Endothelial cell of umbilical vein (primary cell): ENCODE measurements at regions not wholly inside any gene's neighbourhood (a gene's known extent, or its start where the extent isn't known, plus 50 kb on each side); places are given as distances from the start of the nearest gene placed in this dataset.

Experiments used
- BruUV-seq: library from RNA; stranded (reverse); fragments of 400-500 nt; replicated peaks from 2 replicates; lab custom pipeline; 2021; lab: Mats Ljungman, UMichigan
- CTCF ChIA-PET: fragments of 300-600, 350-600 bp; sonication (Branson Sonifier 250); formaldehyde crosslinking; loops from one replicate; lab custom pipeline; 2021; ENCODE audit warnings: antibody characterized with exemption, inconsistent platforms; lab: Charles Lee
- POLR2A ChIA-PET: fragments of 300-600, 350-600 bp; sonication (Branson Sonifier 250); formaldehyde crosslinking; loops from one replicate; lab custom pipeline; 2021; ENCODE audit warnings: antibody characterized with exemption, inconsistent platforms; lab: Charles Lee
- DNase-seq: peaks from one replicate; pipeline ENCODE4 v3.0.0-alpha.2; 2011; ENCODE audit warnings: low read depth, low spot score
- FAIRE-seq: peaks from 2 replicates; lab custom pipeline; 2011; peaks lifted over from hg19 to GRCh38; lab: Jason Lieb, UNC
- H2AFZ ChIP-seq: 2 replicates; pipeline ENCODE4 v1.6.0; 2012; ENCODE audit warnings: low read depth, low read length, control low read depth, inconsistent platforms
- H3K27ac ChIP-seq: 2 replicates; pipeline ENCODE4 v1.5.1; 2011; ENCODE audit warnings: low read depth, mild to moderate bottlenecking, control low read depth, low read length, moderate library complexity; ENCODE audit not compliant: insufficient read depth
- H3K27me3 ChIP-seq, 2 experiments: 2 replicates each; pipeline versions ENCODE4 v1.6.0 to v1.6.1; 2011; ENCODE audit warnings: low read length in 2 of 2, mixed read lengths in 1 of 2; ENCODE audit not compliant: control insufficient read depth in 2 of 2, insufficient read depth in 2 of 2
- H3K36me3 ChIP-seq, 2 experiments: 2 replicates in 1 of 2; 3 replicates in 1 of 2; pipeline ENCODE4 v1.5.1; 2011; ENCODE audit warnings: low read length in 2 of 2, mild to moderate bottlenecking in 1 of 2, moderate library complexity in 1 of 2; ENCODE audit not compliant: control insufficient read depth in 2 of 2, insufficient read depth in 2 of 2; ENCODE audit errors: extremely low read depth in 1 of 2
- H3K4me1 ChIP-seq: 3 replicates; pipeline ENCODE4 v1.5.1; 2011; ENCODE audit warnings: mild to moderate bottlenecking, low read length; ENCODE audit not compliant: control insufficient read depth, insufficient read depth; ENCODE audit errors: extremely low read depth
- H3K4me2 ChIP-seq: 2 replicates; pipeline ENCODE4 v1.6.1; 2011; ENCODE audit warnings: low read length, control low read depth, mixed read lengths; ENCODE audit not compliant: insufficient read depth
- H3K4me3 ChIP-seq, 3 experiments: fragments of 200-600 bp in 1 of 3; sonication (generic), shearing (Covaris generic) in 1 of 3; replicated peaks in 1 of 3; 2 replicates each; pipeline ENCODE4 v1.5.1; 2011 to 2016; ENCODE audit warnings: control low read depth in 3 of 3, low read length in 3 of 3, mild to moderate bottlenecking in 2 of 3, inconsistent platforms in 1 of 3, low read depth in 1 of 3, moderate library complexity in 1 of 3; ENCODE audit not compliant: insufficient read depth in 1 of 3
- H3K79me2 ChIP-seq: 2 replicates; pipeline ENCODE4 v1.6.0; 2012; ENCODE audit warnings: low read length, inconsistent platforms; ENCODE audit not compliant: control insufficient read depth, insufficient read depth
- H3K9ac ChIP-seq: replicated peaks from 2 replicates; pipeline ENCODE3; 2011; ENCODE audit warnings: low read length, control low read depth; ENCODE audit not compliant: insufficient read depth; ENCODE audit errors: extremely low read depth
- H3K9me1 ChIP-seq: replicated peaks from 3 replicates; pipeline ENCODE4 v1.6.0; 2011; ENCODE audit warnings: mild to moderate bottlenecking, low read length; ENCODE audit not compliant: control insufficient read depth, insufficient read depth; ENCODE audit errors: extremely low read depth
- H3K9me3 ChIP-seq: replicated peaks from 2 replicates; pipeline ENCODE4 v1.5.1; 2012; ENCODE audit warnings: low read length, inconsistent platforms; ENCODE audit not compliant: control insufficient read depth, insufficient read depth
- H4K20me1 ChIP-seq: replicated peaks from 2 replicates; pipeline ENCODE3; 2011; ENCODE audit warnings: mild to moderate bottlenecking, low read length; ENCODE audit not compliant: control insufficient read depth, insufficient read depth; ENCODE audit errors: extremely low read depth
- CTCF ChIP-seq, 2 donors: IDR thresholded peaks; 1 replicate in 1 of 2; 2 replicates in 1 of 2; pipeline ENCODE4 v1.5.1; 2011; ENCODE audit warnings: low read length in 2 of 2, mild to moderate bottlenecking in 2 of 2, moderate library complexity in 2 of 2, control low read depth in 1 of 2, inconsistent platforms in 1 of 2, low read depth in 1 of 2; ENCODE audit not compliant: insufficient read depth in 1 of 2; ENCODE audit errors: extremely low read depth in 1 of 2
- FOS ChIP-seq: IDR thresholded peaks from 2 replicates; pipeline ENCODE4 v1.6.1; 2011; ENCODE audit warnings: mild to moderate bottlenecking, low read length, moderate library complexity, borderline replicate concordance; ENCODE audit not compliant: insufficient read depth
- GATA2 ChIP-seq: IDR thresholded peaks from 2 replicates; pipeline ENCODE4 v1.7.0; 2011; ENCODE audit warnings: low read depth, mild to moderate bottlenecking, moderate library complexity, mixed read lengths, low read length; ENCODE audit not compliant: insufficient read length, insufficient read depth
- JUN ChIP-seq: IDR thresholded peaks from 2 replicates; pipeline ENCODE4 v1.6.1; 2011; ENCODE audit warnings: borderline replicate concordance, low read depth; ENCODE audit not compliant: insufficient read length, insufficient read depth
- MYC ChIP-seq: IDR thresholded peaks from one replicate; pipeline ENCODE4 v1.6.1; 2011; ENCODE audit warnings: mild to moderate bottlenecking, low read depth, low read length
- POLR2A ChIP-seq: IDR thresholded peaks from 2 replicates; pipeline ENCODE4 v1.6.1; 2012; ENCODE audit warnings: low read depth, mild to moderate bottlenecking, control low read depth, low read length
- dilution Hi-C: fragments of 300-500 bp; cut with MboI; formaldehyde crosslinking; loops from one replicate; pipeline ENCODE4 v1.15.0; 2019; ENCODE audit warnings: low sequenced_read_pairs; ENCODE audit not compliant: extremely low pct_ligation_motif_present
- intact Hi-C: fragments of 100-400 bp; cut with micrococcal nuclease; formaldehyde crosslinking; loops from one replicate; pipeline ENCODE4 v1.10.0; 2022
- TF ChIP-seq, protein P1 (sequence below): IDR thresholded peaks from 2 replicates; pipeline ENCODE4 v1.6.1; 2011; ENCODE audit not compliant: insufficient read depth, insufficient read length

DNA sequence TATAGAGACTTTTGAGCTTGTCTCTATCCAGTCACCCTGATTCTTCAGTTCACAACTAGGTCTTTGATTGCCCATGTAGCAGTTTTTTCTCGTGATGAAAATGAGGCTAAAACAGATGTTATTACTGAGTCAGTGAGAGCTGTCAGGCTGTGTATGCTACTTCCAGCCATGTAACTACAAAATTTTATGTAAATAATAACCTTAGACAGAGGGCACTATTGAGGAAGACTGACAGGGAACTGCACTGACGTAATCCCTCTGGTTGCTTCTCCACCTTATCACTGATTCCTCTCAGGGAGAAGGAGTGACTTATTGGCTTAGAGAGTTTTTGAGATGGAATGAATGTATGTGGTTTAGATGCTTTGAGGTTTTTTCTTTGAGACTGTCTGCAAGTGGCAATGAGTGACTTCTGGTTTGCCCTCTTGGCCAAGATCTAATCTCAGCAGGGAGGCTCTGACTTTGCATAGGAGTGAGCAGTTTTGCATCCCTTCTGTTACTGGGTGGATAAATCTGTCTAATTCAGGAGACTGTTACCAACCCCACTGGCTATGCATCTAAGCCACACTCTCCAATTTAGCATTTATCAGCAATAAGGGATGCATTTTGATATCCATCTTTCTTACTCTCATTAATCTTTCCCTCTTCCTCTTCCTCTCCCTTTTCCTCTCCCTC lies 555.2 kb upstream of the FANCL start:
- no peak overlapping the region for H3K4me2 ChIP-seq
- CTCF ChIA-PET = no interaction called here
- no peaks in the 10 kb centered on the region for H3K4me1 ChIP-seq
- H3K4me3 ChIP-seq = no peak overlapping the region
- intact Hi-C loops = no loop called here
- DNase-seq (no peak), FAIRE-seq (no peak)
- H3K9me3 ChIP-seq = no peaks in the 10 kb centered on the region
- POLR2A ChIA-PET = no interaction called here
- no peak overlapping the region for H3K27ac ChIP-seq
- no peaks in the 10 kb centered on the region for H3K36me3 ChIP-seq
- dilution Hi-C loops = no loop called here
- H3K9ac ChIP-seq = no peak overlapping the region
- BruUV-seq = no TSS peak
- no peaks in the 10 kb centered on the region for H4K20me1 ChIP-seq
- no peak overlapping the region for H2AFZ ChIP-seq
- TF ChIP-seq GATA2 (no peak), MYC (no peak), JUN (no peak), POLR2A (no peak), FOS (no peak), CTCF (IDR thresholded peaks at IDR 0.05; ENCODE audit: extremely low read depth in 1 of 2, insufficient read depth in 1 of 2, low read depth in 1 of 2, low read length in 2 of 2) (no peak)
- TF ChIP-seq, protein P1, sequence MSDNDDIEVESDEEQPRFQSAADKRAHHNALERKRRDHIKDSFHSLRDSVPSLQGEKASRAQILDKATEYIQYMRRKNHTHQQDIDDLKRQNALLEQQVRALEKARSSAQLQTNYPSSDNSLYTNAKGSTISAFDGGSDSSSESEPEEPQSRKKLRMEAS = no peak
- H3K79me2 ChIP-seq = no peaks in the 10 kb centered on the region
- no peaks in the 10 kb centered on the region for H3K27me3 ChIP-seq
- H3K9me1 ChIP-seq = no peaks in the 10 kb centered on the region
